ENCODE measurements at regions not wholly inside any gene's neighbourhood (a gene's known extent, or its start where the extent isn't known, plus 50 kb on each side); places are given as distances from the start of the nearest gene placed in this dataset.

- POLR2A ChIA-PET, result no interaction called here
- Mint-ChIP-seq H3K36me3 (ENCODE audit: low read depth) (no peaks in the 10 kb centered on the region), H3K4me3 (no peak overlapping the region), H3K9me3 (ENCODE audit: low read depth) (no peaks in the 10 kb centered on the region), H3K4me1 (no peaks in the 10 kb centered on the region), H3K27ac (no peak overlapping the region), H3K27me3 (peaks cover 13% of the 10 kb centered on the region)
- intact Hi-C loops (cut with DNase I, micrococcal nuclease), result no loop called here
- CTCF ChIA-PET, result no interaction called here
- ATAC-seq (no peak), DNase-seq (no peak)
Observed at GRCh38 chr3:127389420-127389819, 101.6 kb upstream of the PRR20G start.

- DNase-seq, result no peak
- no peaks in the 10 kb centered on the region for H3K4me1 Mint-ChIP-seq
- no peak overlapping the region for H3K27ac Mint-ChIP-seq
- H3K27me3 Mint-ChIP-seq, result peaks cover 13% of the 10 kb centered on the region
- ATAC-seq, result no peak
- H3K36me3 Mint-ChIP-seq (ENCODE audit: low read depth), result no peaks in the 10 kb centered on the region
- CTCF ChIA-PET, result no interaction called here
- POLR2A ChIA-PET, result no interaction called here
- no peaks in the 10 kb centered on the region for H3K9me3 Mint-ChIP-seq (ENCODE audit: low read depth)
- H3K4me3 Mint-ChIP-seq, result no peak overlapping the region
- intact Hi-C loops (cut with DNase I, micrococcal nuclease), result no loop called here
Observed at GRCh38 chr3:127388427-127388826, 100.6 kb upstream of the PRR20G start.

- ChIA-PET CTCF (no interaction called here), POLR2A (no interaction called here)
- Mint-ChIP-seq H3K9me3 (ENCODE audit: low read depth) (no peaks in the 10 kb centered on the region), H3K27me3 (peaks cover 16% of the 10 kb centered on the region), H3K36me3 (ENCODE audit: low read depth) (no peaks in the 10 kb centered on the region), H3K4me1 (no peaks in the 10 kb centered on the region), H3K4me3 (no peak overlapping the region), H3K27ac (no peak overlapping the region)
- ATAC-seq (no peak), DNase-seq (no peak)
- intact Hi-C loops (cut with DNase I, micrococcal nuclease), result no loop called here
Observed at GRCh38 chr3:127387556-127388153, 99.8 kb upstream of the PRR20G start.

- H3K27ac Mint-ChIP-seq, result no peak overlapping the region
- no peaks in the 10 kb centered on the region for H3K36me3 Mint-ChIP-seq (ENCODE audit: low read depth)
- intact Hi-C loops (cut with DNase I, micrococcal nuclease), result no loop called here
- no peaks in the 10 kb centered on the region for H3K9me3 Mint-ChIP-seq (ENCODE audit: low read depth)
- peaks cover 16% of the 10 kb centered on the region for H3K27me3 Mint-ChIP-seq
- POLR2A ChIA-PET, result no interaction called here
- CTCF ChIA-PET, result no interaction called here
- H3K4me3 Mint-ChIP-seq, result no peak overlapping the region
- ATAC-seq (no peak), DNase-seq (no peak)
- no peaks in the 10 kb centered on the region for H3K4me1 Mint-ChIP-seq
Observed at GRCh38 chr3:127387119-127387518, 99.3 kb upstream of the PRR20G start.

GRCh38 chr3:127386490-127386889 lies 98.6 kb upstream of the PRR20G start:
- Mint-ChIP-seq H3K4me3 (no peak overlapping the region), H3K27ac (no peak overlapping the region), H3K9me3 (ENCODE audit: low read depth) (peaks cover 3% of the 10 kb centered on the region), H3K4me1 (no peaks in the 10 kb centered on the region), H3K36me3 (ENCODE audit: low read depth) (no peaks in the 10 kb centered on the region), H3K27me3 (peaks cover 18% of the 10 kb centered on the region)
- ChIA-PET POLR2A (no interaction called here), CTCF (interaction anchor here (0.7 kb wide), 1 partner anchor 10 kb away, joined by 3 read pairs; no protein-coding TSS in a partner anchor)
- intact Hi-C loops (cut with DNase I, micrococcal nuclease), result no loop called here
- no peak for ATAC-seq
- no peak for DNase-seq

- ATAC-seq, result no peak
- H3K27ac Mint-ChIP-seq, result no peak overlapping the region
- H3K27me3 Mint-ChIP-seq, result peaks cover 15% of the 10 kb centered on the region
- H3K36me3 Mint-ChIP-seq (ENCODE audit: low read depth), result no peaks in the 10 kb centered on the region
- H3K4me3 Mint-ChIP-seq, result no peak overlapping the region
- ChIA-PET CTCF (no interaction called here), POLR2A (no interaction called here)
- intact Hi-C loops (cut with DNase I, micrococcal nuclease), result no loop called here
- DNase-seq, result no peak
- peaks cover 3% of the 10 kb centered on the region for H3K9me3 Mint-ChIP-seq (ENCODE audit: low read depth)
- H3K4me1 Mint-ChIP-seq, result no peaks in the 10 kb centered on the region
Observed at GRCh38 chr3:127385540-127385870, 97.7 kb upstream of the PRR20G start.

- CTCF ChIA-PET, result no interaction called here
- H3K36me3 Mint-ChIP-seq (ENCODE audit: low read depth), result no peaks in the 10 kb centered on the region
- DNase-seq (no peak), ATAC-seq (no peak)
- intact Hi-C loops (cut with DNase I, micrococcal nuclease), result no loop called here
- no peak overlapping the region for H3K27ac Mint-ChIP-seq
- peaks cover 3% of the 10 kb centered on the region for H3K9me3 Mint-ChIP-seq (ENCODE audit: low read depth)
- POLR2A ChIA-PET, result no interaction called here
- no peaks in the 10 kb centered on the region for H3K4me1 Mint-ChIP-seq
- H3K4me3 Mint-ChIP-seq, result no peak overlapping the region
- peaks cover 15% of the 10 kb centered on the region for H3K27me3 Mint-ChIP-seq
Observed at GRCh38 chr3:127384717-127385539, 97.1 kb upstream of the PRR20G start.

GRCh38 chr3:127383656-127384179 lies 95.9 kb upstream of the PRR20G start:
- no peak overlapping the region for H3K27ac Mint-ChIP-seq
- peaks cover 3% of the 10 kb centered on the region for H3K9me3 Mint-ChIP-seq (ENCODE audit: low read depth)
- no peak for DNase-seq
- intact Hi-C loops (cut with DNase I, micrococcal nuclease), result no loop called here
- H3K36me3 Mint-ChIP-seq (ENCODE audit: low read depth), result no peaks in the 10 kb centered on the region
- H3K4me1 Mint-ChIP-seq, result no peaks in the 10 kb centered on the region
- ChIA-PET POLR2A (no interaction called here), CTCF (no interaction called here)
- no peak overlapping the region for H3K4me3 Mint-ChIP-seq
- no peak for ATAC-seq
- peaks cover 12% of the 10 kb centered on the region for H3K27me3 Mint-ChIP-seq

- Mint-ChIP-seq H3K4me3 (no peak overlapping the region), H3K27me3 (peaks cover 3% of the 10 kb centered on the region), H3K9me3 (ENCODE audit: low read depth) (peaks cover 3% of the 10 kb centered on the region), H3K36me3 (ENCODE audit: low read depth) (no peaks in the 10 kb centered on the region), H3K27ac (no peak overlapping the region), H3K4me1 (no peaks in the 10 kb centered on the region)
- intact Hi-C loops (cut with DNase I, micrococcal nuclease), result loop anchor here in 1 of 2 experiments (10.0 kb wide), 2 partner anchors 77 to 167 kb away; no protein-coding TSS in a partner anchor
- POLR2A ChIA-PET, result no interaction called here
- ATAC-seq, result no peak
- DNase-seq, result no peak
- CTCF ChIA-PET, result interaction anchor here (0.6 kb wide), 2 partner anchors 274 to 469 kb away, joined by 3 to 4 read pairs; no protein-coding TSS in a partner anchor
Observed at GRCh38 chr3:127377801-127378655, 90.2 kb upstream of the PRR20G start.

- DNase-seq (no peak), ATAC-seq (no peak)
- CTCF ChIA-PET, result interaction anchor here (0.7 to 2.9 kb wide), 2 partner anchors 172 to 483 kb away, joined by 3 to 17 read pairs; no protein-coding TSS in a partner anchor
- Mint-ChIP-seq H3K4me3 (no peak overlapping the region), H3K4me1 (no peaks in the 10 kb centered on the region), H3K27me3 (peaks cover 3% of the 10 kb centered on the region), H3K9me3 (ENCODE audit: low read depth) (no peaks in the 10 kb centered on the region), H3K36me3 (ENCODE audit: low read depth) (no peaks in the 10 kb centered on the region), H3K27ac (no peak overlapping the region)
- POLR2A ChIA-PET, result no interaction called here
- intact Hi-C loops (cut with DNase I, micrococcal nuclease), result loop anchor here in 1 of 2 experiments (10.0 kb wide), 2 partner anchors 79 to 169 kb away; no protein-coding TSS in a partner anchor
Observed at GRCh38 chr3:127375151-127375930, 87.5 kb upstream of the PRR20G start.

Measured in activated CD4-positive, alpha-beta T cell treated with anti-CD3 and anti-CD28 coated beads for 36 hours (primary cell).